Left lobe of liver (tissue), 2 donors: ENCODE measurements at regions not wholly inside any gene's neighbourhood (a gene's known extent, or its start where the extent isn't known, plus 50 kb on each side); places are given as distances from the start of the nearest gene placed in this dataset.

Source experiments
- ATAC-seq: fragments of 200-7000 bp; cut with Tn5 transposase; one replicate; pipeline ENCODE4 v1.9.1; 2020; ENCODE audit warnings: mild to moderate bottlenecking, moderate library complexity
- DNase-seq: peaks from one replicate; pipeline ENCODE4 v3.0.0-alpha.2; 2020; ENCODE audit warnings: low spot score
- donor health status: DM: no; HTN: no; CAD: no; lungs with moderate emphysema.
- donor health status: DM: no; HTN: yes; CAD: no.

GRCh38 chr1:232556351-232556750 is 73.6 kb downstream of the SIPA1L2 start:
- ATAC-seq (no peak), DNase-seq (no peak)

GRCh38 chr1:232555494-232556210 is 74.3 kb downstream of the SIPA1L2 start:
- no peak for ATAC-seq

GRCh38 chr1:232554409-232554808 is 75.5 kb downstream of the SIPA1L2 start:
- DNase-seq (no peak), ATAC-seq (no peak)

More at GRCh38 chr1:232555494-232556210, 74.3 kb downstream of the SIPA1L2 start:
- no peak for DNase-seq

DNA sequence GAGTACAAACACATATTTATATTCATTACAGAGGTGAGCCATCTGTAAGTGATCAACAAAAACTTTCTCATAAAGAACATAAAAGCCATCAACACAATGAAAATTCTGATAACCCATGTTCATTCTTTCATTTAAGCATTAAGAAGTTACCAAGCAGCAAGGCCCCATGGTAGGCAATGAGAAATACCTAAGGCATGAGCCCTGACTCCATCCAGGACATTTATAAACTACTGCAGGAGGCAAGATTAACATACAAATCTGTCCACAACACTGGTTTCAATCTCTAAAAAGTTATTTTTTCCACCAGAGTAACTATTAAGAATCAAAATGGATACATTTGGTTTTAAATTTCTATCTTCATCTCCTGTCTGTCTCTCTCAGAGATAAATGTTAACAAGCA is 76.1 kb downstream of the SIPA1L2 start:
- DNase-seq (no peak), ATAC-seq (no peak)

- ATAC-seq = peak; percentile 67
- DNase-seq = peak; percentile 53
Observed at GRCh38 chr1:232553050-232553754, 76.7 kb downstream of the SIPA1L2 start.

DNA sequence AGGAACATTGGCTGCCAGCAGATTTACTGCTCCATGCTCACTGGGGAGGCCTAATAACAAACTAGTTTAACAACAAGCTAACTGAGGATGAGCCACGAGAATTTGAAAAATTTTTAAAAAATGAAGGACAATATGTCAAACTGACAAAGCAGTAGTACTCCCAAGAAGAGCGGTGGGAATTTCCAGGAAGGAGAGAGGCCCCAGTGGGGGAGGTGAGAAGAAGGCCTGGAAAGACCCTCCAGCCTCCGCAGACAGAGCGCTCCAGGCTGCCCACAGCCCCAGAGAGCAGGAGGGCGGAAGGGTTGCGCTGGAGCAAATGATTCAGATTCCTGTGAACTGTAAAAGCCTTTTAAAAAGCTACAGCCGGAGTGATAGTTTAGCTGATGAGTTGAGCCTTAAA is 78.5 kb downstream of the SIPA1L2 start:
- no peak for ATAC-seq
- no peak for DNase-seq

- ATAC-seq (no peak), DNase-seq (no peak)
Observed at GRCh38 chr1:232550007-232550406, 79.9 kb downstream of the SIPA1L2 start.

DNA sequence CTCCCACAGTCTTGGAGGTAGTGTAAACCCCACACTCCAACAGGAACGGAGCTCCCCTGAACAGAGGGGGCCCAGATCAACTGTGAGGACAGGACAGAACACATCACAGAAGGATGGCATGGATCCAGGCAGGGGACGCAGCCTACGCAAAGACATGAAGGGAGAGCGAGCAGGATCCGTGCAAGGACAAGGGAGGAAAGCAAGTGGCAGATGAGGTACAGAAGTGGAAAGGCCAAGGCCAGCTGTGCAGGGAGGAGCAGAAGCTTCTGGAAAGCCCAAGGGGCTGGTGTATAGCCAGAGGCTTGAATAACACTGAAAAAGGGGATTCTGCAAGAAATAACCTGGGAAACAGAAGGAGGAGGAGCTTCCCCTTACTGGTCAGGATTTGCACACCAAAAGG is 81.2 kb downstream of the SIPA1L2 start:
- DNase-seq (no peak), ATAC-seq (no peak)

DNA sequence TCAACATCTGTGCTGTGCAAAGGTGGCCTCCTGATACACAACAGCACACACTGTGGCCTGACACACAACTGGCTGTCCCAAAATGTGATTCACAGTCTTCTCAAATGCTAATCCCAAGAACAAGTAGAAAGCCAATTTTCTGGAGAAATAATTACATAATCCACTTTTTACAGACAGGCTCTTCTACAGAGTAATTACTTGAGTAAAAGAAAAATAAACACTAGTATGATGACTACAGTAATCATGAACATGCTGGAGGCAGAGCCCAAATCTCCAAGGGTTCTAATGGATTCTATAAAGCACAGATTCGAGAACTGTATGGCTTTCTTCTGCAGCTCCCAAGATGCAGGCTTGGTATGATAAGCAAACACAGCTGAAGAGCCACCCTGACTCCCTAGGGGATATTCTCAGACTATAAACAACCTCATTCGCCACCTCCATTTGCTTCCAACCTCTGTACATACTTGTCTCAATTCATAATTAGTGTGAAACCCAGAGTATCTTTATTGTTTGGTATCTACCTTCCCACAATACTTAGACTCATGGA is 81.9 kb downstream of the SIPA1L2 start:
- no peak for ATAC-seq
- no peak for DNase-seq

- no peak for DNase-seq
- ATAC-seq = no peak
Observed at GRCh38 chr1:232542633-232543593, 87.0 kb downstream of the SIPA1L2 start.

GRCh38 chr1:232538943-232539302 is 91.0 kb downstream of the SIPA1L2 start:
- DNase-seq = no peak
- ATAC-seq = no peak

DNA sequence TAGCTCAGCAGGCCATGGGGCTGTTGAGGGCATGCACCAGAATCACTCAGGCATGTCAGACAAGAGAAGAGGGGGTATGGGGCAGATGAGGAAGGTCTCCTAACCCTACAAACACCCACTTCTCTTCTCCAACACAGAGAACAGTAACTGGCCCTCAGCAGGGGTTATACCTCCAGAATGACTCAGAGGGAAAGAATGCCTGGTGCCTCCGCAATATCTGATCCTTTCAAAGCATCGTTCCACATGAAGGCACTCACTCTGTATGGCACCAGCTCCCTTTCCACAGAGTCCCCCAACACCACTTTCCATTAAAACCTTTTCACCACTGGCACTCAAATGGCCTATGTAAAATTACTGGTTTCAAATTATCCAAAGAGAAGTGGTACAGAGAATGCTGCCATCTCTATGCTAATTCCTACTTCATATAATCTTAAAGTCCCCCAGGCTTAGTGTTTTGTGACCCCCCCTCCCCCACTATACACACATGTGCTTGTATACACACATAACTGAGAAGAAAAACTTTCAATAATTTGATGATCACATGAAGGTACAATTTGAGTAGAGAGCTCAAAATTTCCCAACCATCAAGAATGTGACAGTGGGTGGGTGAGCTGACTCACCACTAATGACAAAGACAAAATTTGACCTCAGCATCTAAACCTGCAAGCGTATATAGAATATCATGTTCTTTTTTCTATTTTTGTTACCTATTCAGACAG is 91.5 kb downstream of the SIPA1L2 start:
- ATAC-seq (no peak), DNase-seq (no peak)

- no peak for DNase-seq
Observed at GRCh38 chr1:232534552-232535517, 95.1 kb downstream of the SIPA1L2 start.

DNA sequence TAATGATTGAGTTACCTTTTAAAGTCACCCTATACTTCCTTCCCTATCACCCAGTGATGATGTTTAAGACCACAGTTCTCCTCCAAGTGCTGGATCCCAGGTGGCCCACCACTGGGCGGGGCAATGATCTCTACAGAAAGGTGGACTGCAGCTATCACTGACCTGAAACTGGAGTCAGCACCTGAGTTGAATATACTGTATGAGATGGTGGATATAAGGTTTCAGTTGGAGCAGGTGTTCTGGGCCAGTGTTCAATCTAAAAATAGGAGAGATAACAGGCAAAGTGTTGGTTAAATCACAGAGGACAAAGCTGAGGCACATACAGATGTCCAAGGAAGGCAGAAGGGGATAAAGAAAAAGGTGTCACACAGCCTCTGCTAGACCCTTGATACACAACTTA is 96.6 kb downstream of the SIPA1L2 start:
- no peak for ATAC-seq
- DNase-seq = no peak

More at GRCh38 chr1:232534552-232535517, 95.1 kb downstream of the SIPA1L2 start:
- no peak for ATAC-seq

DNA sequence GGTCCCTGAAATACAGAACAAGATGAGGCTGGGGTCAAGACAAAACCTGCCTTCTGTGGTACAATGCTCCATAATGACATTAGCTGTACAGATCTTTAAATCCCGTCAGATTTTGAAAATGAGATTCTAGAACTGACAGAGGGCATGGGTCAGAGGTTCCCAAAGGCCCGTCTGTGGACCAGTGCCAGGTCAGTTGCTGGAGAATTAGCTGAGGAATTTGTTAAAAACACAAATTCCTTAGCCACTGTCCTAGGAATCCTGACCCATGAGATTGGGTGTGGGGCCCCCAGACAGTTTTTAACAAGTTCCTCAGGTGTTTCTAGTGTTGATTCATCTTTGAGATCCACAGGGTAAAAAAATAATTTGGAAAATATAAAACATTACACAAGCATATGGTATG is 97.0 kb downstream of the SIPA1L2 start:
- no peak for ATAC-seq
- DNase-seq = no peak

DNA sequence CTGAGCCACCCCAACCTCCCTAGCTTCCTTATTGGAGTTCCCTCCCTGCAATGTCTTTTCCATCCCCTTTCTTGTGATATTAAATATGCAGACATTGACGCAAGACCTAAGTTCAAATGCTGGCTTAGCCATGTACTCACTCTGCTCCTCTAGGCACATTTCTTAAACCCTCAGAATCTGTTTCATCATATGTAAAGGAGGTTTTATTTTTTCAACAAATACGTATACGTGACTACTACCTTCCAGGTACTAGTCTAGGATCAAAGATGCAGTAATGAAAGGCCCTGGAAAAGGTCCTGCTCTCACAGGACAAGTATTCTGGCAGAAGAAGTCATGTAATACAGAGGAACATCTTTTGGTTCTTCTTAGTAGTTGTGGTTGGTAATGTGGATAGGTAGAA is 98.6 kb downstream of the SIPA1L2 start:
- no peak for ATAC-seq
- DNase-seq = no peak

DNA sequence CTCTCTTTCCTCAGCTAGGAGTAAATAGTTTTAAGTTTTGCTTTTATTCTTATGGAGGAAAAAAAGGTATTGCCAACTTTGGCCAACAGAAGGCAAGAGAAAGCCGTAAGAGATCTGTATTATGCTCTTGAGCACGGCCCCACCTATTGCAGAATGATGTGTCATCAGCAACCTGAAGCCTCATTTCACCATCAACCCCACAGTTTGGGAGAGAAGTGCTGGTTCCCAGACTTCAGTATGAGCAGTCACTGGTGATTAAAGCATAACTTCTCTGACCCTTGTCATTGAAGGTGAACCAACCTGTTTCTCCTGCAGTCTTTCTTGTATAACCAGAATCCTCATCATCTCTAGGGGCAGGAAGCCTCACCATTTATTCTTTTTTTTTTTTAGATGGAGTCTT is 100.2 kb downstream of the SIPA1L2 start:
- no peak for ATAC-seq

DNA sequence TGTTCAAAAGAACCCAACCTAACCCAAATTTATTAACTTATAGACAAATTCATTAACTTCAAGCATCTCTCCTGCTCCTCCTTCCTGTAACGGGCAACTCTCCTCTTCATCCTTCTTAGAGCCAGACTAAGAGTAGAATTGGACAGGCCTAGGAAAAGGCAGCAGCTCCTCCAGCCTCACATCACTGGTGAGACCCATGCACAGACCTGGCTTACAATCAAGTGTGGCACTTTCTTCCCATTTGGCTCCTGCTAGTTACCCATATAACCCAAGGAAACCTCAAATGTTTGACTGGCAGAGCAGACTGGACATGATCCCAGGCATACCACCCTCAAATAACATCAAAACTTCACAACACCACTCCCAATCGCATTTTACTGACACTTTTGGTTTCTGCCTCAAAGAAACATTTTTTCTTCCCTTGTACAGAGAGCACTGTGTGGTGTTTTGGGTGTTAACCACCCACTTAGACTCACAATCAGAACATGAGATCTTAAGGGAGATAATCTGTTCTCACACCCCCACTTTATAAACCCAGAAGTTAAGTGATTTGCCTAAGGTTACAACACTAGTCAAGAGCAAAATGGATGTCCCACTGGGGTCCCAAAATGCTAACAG is 101.4 kb downstream of the SIPA1L2 start:
- DNase-seq = no peak

More for the DNA sequence above, 100.2 kb downstream of the SIPA1L2 start:
- DNase-seq = no peak

DNA sequence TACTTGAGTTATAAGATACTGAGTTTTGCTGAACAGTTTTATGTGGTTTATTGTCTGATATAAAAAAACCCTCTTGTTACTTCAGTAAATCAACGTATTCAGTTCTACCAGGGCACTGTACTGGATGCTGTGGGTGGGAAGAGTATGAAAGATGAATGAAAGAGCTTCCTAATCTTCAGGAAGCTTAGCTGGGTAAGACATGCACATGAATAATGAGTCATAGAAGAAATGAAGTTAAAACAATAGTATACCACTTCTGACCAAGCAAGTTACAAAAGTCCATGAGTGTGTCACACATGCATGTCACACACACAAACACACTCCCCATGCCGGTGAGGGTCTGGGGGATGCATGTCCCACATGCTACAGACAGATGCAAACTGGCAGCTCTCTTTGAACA is 105.9 kb downstream of the SIPA1L2 start:
- DNase-seq (no peak), ATAC-seq (no peak)

More for the DNA sequence above, 101.4 kb downstream of the SIPA1L2 start:
- no peak for ATAC-seq
